Peyer's patch (tissue), 4 donors: ENCODE measurements at regions not wholly inside any gene's neighbourhood (a gene's known extent, or its start where the extent isn't known, plus 50 kb on each side); places are given as distances from the start of the nearest gene placed in this dataset.

ENCODE experiments used
- POLR2A ChIP-seq, 2 donors: fragments of 450-650 bp; IDR thresholded peaks; one replicate each; pipeline ENCODE4 v1.5.1; 2017; ENCODE audit warnings: antibody characterized with exemption in 2 of 2, mild to moderate bottlenecking in 2 of 2, moderate library complexity in 2 of 2
- TF ChIP-seq, protein P1 (sequence below), 6 experiments: fragments of 450-650 bp in 4 of 6; fragments of 200-600 bp in 2 of 6; sonication (generic) in 1 of 6; IDR thresholded peaks; one replicate each; pipeline ENCODE4 v1.5.1; 2017 to 2019; ENCODE audit warnings: antibody characterized with exemption in 6 of 6, mild to moderate bottlenecking in 3 of 6, moderate library complexity in 1 of 6

GRCh38 chr1:110752941-110753725, 78.4 kb upstream of the KCNA3 start:
- TF ChIP-seq, protein P1, sequence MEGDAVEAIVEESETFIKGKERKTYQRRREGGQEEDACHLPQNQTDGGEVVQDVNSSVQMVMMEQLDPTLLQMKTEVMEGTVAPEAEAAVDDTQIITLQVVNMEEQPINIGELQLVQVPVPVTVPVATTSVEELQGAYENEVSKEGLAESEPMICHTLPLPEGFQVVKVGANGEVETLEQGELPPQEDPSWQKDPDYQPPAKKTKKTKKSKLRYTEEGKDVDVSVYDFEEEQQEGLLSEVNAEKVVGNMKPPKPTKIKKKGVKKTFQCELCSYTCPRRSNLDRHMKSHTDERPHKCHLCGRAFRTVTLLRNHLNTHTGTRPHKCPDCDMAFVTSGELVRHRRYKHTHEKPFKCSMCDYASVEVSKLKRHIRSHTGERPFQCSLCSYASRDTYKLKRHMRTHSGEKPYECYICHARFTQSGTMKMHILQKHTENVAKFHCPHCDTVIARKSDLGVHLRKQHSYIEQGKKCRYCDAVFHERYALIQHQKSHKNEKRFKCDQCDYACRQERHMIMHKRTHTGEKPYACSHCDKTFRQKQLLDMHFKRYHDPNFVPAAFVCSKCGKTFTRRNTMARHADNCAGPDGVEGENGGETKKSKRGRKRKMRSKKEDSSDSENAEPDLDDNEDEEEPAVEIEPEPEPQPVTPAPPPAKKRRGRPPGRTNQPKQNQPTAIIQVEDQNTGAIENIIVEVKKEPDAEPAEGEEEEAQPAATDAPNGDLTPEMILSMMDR (IDR thresholded peaks at IDR 0.05): no peak
- no peak for TF ChIP-seq POLR2A (IDR thresholded peaks at IDR 0.05)
